WTC11 (cell line): ENCODE measurements at regions not wholly inside any gene's neighbourhood (a gene's known extent, or its start where the extent isn't known, plus 50 kb on each side); places are given as distances from the start of the nearest gene placed in this dataset.

Source experiments
- GABPB1 ChIP-seq: sonication (generic); formaldehyde crosslinking; IDR thresholded peaks from 2 replicates; pipeline ENCODE4 v1.8.1; 2023; ENCODE audit warnings: mild to moderate bottlenecking, missing genetic modification reagents
- PRDM15 ChIP-seq: sonication (generic); formaldehyde crosslinking; IDR thresholded peaks from 2 replicates; pipeline ENCODE4 v1.8.0; 2022; ENCODE audit warnings: missing genetic modification reagents
- SP1 ChIP-seq: sonication (generic); formaldehyde crosslinking; conservative IDR thresholded peaks from 2 replicates; pipeline ENCODE4 v1.8.1; 2022; ENCODE audit warnings: missing genetic modification reagents
- ZNF396 ChIP-seq: fragments of 250-450 bp; sonication (Bioruptor Pico); IDR thresholded peaks from 2 replicates; pipeline ENCODE4 v1.8.0; 2021; ENCODE audit warnings: mild to moderate bottlenecking, moderate library complexity, borderline replicate concordance
- TF ChIP-seq, protein P1 (sequence below): fragments of 200-600 bp; IDR thresholded peaks from 2 replicates; pipeline ENCODE4 v1.8.0; 2022; ENCODE audit warnings: antibody characterized with exemption
- TF ChIP-seq, protein P2 (sequence below): sonication (generic); formaldehyde crosslinking; IDR thresholded peaks from 2 replicates; pipeline ENCODE4 v1.8.0; 2022; ENCODE audit warnings: mild to moderate bottlenecking, missing genetic modification reagents
- TF ChIP-seq, protein P3 (sequence below): sonication (generic); formaldehyde crosslinking; IDR thresholded peaks from 2 replicates; pipeline ENCODE4 v1.8.0; 2023; ENCODE audit warnings: mild to moderate bottlenecking, missing genetic modification reagents

- TF ChIP-seq, protein P1, sequence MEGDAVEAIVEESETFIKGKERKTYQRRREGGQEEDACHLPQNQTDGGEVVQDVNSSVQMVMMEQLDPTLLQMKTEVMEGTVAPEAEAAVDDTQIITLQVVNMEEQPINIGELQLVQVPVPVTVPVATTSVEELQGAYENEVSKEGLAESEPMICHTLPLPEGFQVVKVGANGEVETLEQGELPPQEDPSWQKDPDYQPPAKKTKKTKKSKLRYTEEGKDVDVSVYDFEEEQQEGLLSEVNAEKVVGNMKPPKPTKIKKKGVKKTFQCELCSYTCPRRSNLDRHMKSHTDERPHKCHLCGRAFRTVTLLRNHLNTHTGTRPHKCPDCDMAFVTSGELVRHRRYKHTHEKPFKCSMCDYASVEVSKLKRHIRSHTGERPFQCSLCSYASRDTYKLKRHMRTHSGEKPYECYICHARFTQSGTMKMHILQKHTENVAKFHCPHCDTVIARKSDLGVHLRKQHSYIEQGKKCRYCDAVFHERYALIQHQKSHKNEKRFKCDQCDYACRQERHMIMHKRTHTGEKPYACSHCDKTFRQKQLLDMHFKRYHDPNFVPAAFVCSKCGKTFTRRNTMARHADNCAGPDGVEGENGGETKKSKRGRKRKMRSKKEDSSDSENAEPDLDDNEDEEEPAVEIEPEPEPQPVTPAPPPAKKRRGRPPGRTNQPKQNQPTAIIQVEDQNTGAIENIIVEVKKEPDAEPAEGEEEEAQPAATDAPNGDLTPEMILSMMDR = no peak
- no peak for TF ChIP-seq SP1 (CRISPR knock-in tag)
- TF ChIP-seq PRDM15 = no peak
- TF ChIP-seq, protein P2, sequence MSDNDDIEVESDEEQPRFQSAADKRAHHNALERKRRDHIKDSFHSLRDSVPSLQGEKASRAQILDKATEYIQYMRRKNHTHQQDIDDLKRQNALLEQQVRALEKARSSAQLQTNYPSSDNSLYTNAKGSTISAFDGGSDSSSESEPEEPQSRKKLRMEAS (CRISPR knock-in tag) = no peak
- TF ChIP-seq ZNF396 (CRISPR knock-in tag) = no peak
- TF ChIP-seq, protein P3, sequence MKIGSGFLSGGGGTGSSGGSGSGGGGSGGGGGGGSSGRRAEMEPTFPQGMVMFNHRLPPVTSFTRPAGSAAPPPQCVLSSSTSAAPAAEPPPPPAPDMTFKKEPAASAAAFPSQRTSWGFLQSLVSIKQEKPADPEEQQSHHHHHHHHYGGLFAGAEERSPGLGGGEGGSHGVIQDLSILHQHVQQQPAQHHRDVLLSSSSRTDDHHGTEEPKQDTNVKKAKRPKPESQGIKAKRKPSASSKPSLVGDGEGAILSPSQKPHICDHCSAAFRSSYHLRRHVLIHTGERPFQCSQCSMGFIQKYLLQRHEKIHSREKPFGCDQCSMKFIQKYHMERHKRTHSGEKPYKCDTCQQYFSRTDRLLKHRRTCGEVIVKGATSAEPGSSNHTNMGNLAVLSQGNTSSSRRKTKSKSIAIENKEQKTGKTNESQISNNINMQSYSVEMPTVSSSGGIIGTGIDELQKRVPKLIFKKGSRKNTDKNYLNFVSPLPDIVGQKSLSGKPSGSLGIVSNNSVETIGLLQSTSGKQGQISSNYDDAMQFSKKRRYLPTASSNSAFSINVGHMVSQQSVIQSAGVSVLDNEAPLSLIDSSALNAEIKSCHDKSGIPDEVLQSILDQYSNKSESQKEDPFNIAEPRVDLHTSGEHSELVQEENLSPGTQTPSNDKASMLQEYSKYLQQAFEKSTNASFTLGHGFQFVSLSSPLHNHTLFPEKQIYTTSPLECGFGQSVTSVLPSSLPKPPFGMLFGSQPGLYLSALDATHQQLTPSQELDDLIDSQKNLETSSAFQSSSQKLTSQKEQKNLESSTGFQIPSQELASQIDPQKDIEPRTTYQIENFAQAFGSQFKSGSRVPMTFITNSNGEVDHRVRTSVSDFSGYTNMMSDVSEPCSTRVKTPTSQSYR = no peak
- TF ChIP-seq GABPB1 = no peak
Observed at GRCh38 chr16:49094471-49094870, 187.2 kb downstream of the CBLN1 start.
